ENCODE measurements at regions not wholly inside any gene's neighbourhood (a gene's known extent, or its start where the extent isn't known, plus 50 kb on each side); places are given as distances from the start of the nearest gene placed in this dataset.

DNA sequence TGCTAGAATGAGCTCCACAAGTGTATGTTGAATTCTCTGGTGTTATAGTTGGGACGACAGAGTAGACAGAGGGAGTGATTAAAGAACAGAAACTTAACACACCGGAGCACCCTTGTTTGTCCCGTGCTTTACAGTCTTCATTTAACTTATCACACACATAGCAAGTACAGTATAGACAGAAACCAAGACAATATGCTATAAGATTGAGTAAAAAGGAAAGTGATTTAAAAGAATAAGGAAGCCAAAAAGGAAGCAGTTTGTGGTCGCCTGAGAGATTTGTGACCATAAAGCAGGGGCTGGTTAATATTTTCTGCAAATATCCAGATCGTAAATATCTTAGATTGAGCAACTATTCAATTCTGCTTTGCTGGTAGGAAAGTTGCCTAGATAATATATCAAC is 1128.4 kb downstream of the TSN start:
- Histone ChIP-seq H3K36me3 (no peaks in the 10 kb centered on the region), H3K27ac (no peak overlapping the region), H3K27me3 (no peaks in the 10 kb centered on the region), H3K4me1 (no peaks in the 10 kb centered on the region), H3K4me3 (no peak overlapping the region), H3K9me3 (no peaks in the 10 kb centered on the region)
- TF ChIP-seq POLR2A (IDR thresholded peaks at IDR 0.05), result no peak
- TF ChIP-seq, protein P1, sequence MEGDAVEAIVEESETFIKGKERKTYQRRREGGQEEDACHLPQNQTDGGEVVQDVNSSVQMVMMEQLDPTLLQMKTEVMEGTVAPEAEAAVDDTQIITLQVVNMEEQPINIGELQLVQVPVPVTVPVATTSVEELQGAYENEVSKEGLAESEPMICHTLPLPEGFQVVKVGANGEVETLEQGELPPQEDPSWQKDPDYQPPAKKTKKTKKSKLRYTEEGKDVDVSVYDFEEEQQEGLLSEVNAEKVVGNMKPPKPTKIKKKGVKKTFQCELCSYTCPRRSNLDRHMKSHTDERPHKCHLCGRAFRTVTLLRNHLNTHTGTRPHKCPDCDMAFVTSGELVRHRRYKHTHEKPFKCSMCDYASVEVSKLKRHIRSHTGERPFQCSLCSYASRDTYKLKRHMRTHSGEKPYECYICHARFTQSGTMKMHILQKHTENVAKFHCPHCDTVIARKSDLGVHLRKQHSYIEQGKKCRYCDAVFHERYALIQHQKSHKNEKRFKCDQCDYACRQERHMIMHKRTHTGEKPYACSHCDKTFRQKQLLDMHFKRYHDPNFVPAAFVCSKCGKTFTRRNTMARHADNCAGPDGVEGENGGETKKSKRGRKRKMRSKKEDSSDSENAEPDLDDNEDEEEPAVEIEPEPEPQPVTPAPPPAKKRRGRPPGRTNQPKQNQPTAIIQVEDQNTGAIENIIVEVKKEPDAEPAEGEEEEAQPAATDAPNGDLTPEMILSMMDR (IDR thresholded peaks at IDR 0.05), result no peak
- DNase-seq, result no peak

DNA sequence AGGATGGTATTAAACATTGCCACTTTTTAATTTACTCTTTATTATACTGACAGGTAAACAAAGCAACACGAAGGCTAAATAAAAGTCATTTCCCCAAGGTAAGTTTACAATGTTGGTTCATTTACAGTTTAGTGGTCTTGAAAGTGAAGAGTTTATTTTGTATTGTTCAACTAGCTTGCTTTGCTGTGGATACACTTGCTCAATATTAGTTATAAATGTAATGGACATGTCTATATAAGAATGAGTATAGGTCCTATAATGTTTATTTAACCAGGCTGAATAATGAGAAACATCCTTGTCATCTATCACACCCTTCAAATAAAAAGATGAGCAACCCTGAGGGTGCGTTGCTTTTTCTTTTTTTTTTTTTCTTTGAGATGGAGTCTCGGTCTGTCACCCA is 1129.4 kb downstream of the TSN start:
- DNase-seq, result no peak
- Histone ChIP-seq H3K27me3 (no peaks in the 10 kb centered on the region), H3K4me3 (no peak overlapping the region), H3K4me1 (no peaks in the 10 kb centered on the region), H3K36me3 (no peaks in the 10 kb centered on the region), H3K9me3 (no peaks in the 10 kb centered on the region), H3K27ac (no peak overlapping the region)
- TF ChIP-seq, protein P1 (IDR thresholded peaks at IDR 0.05), result no peak
- no peak for TF ChIP-seq POLR2A (IDR thresholded peaks at IDR 0.05)

DNA sequence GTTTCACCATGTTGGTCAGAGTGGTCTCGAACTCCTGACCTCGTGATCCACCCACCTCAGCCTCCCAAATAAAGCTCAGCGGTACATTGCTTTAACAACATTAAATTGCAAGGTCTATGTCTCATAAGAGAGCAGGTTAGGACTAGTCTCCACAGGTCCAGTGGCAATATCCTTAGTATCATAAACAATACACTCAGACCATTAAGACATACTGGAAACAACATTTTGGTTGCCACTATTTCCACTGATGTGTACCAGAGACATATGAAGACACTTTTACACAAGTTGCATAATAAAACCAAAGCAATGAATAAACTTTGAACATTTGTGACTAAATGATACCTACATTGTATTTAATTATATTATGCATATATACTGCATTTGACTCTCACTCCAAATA is 1130.0 kb downstream of the TSN start:
- no peak overlapping the region for H3K27ac ChIP-seq

DNA sequence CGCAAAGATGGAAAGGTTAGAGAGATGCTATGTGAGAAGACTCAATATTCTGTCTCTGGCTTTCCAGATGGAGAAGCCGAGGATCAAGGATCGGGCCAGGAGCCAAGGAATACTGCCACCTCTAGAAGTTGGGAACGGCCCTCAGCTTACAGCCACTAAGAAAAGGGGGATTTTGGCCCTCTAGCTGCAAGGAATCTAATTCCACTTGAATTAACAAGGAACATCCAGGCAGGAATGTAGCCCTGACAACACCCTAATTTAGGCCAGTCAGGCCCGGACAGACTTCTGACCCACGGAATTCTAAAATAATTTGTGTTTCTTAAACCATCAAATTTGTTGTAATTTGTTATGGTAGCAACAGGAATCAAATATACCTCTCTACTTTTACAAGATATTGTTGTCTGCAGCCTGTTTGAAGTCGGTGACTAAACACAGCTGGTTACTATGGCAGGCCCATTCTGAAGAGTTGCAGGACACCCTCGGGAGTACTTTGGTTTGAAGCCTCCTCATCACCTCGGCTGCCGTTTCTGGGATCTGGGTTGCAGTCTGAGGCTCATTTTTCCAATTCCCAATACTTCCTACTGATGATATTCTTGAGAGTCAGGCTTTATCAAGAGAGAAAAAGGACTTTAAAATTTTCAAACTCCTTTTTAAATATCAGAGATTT is 1131.2 kb downstream of the TSN start:
- H3K9me3 ChIP-seq, result no peaks in the 10 kb centered on the region
- no peak for TF ChIP-seq POLR2A (IDR thresholded peaks at IDR 0.05)
- TF ChIP-seq, protein P1 (IDR thresholded peaks at IDR 0.05), result no peak
- no peak overlapping the region for H3K27ac ChIP-seq
- no peak overlapping the region for H3K4me3 ChIP-seq
- no peaks in the 10 kb centered on the region for H3K27me3 ChIP-seq
- H3K36me3 ChIP-seq, result no peaks in the 10 kb centered on the region
- no peaks in the 10 kb centered on the region for H3K4me1 ChIP-seq
- no peak for DNase-seq

More for the DNA sequence above, 1130.0 kb downstream of the TSN start:
- DNase-seq, result no peak
- Histone ChIP-seq H3K36me3 (no peaks in the 10 kb centered on the region), H3K9me3 (no peaks in the 10 kb centered on the region), H3K4me1 (no peaks in the 10 kb centered on the region), H3K27me3 (no peaks in the 10 kb centered on the region), H3K4me3 (no peak overlapping the region)
- TF ChIP-seq, protein P1 (IDR thresholded peaks at IDR 0.05), result no peak
- no peak for TF ChIP-seq POLR2A (IDR thresholded peaks at IDR 0.05)

DNA sequence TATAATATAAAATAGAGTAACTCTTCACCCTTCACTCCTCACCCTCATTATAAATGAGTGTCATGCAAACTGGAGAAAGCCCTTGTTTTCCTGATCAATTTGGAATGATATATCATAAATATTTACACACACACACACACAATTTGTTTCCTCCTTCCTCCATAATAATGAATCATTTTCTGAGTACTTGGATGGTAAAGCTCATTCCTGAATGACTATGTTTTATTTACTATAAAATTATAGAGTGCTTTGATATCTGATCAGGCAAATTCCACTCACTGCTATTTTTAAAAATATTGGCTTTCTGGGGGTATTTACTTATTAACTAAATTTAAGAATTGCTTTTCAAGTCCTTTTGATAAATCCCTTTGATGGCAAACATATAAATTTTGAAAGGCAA is 1125.5 kb upstream of the CNTNAP5 start:
- Histone ChIP-seq H3K9me3 (no peaks in the 10 kb centered on the region), H3K36me3 (no peaks in the 10 kb centered on the region), H3K4me1 (no peaks in the 10 kb centered on the region), H3K27me3 (no peaks in the 10 kb centered on the region), H3K27ac (no peak overlapping the region), H3K4me3 (no peak overlapping the region)
- TF ChIP-seq, protein P1 (IDR thresholded peaks at IDR 0.05), result no peak
- TF ChIP-seq POLR2A (IDR thresholded peaks at IDR 0.05), result no peak
- no peak for DNase-seq

DNA sequence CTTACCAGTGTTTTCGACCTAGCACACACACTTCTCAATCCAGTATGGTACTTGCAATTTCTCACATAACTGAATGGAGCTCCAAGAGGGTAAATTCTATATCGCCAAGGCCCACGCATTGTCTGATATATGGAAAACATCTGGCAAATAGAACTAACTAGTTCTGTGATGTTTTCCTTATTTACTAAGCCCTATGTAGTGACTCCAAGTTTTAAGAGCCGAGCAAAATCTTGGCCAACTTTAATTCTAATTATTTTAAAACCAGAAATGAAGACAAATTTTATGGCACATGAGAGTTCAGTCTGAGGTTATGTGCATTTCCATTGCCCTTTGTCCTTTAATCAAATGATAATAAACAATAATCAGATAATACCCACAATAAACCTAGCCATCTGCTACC is 1119.7 kb upstream of the CNTNAP5 start:
- Histone ChIP-seq H3K4me3 (no peak overlapping the region), H3K36me3 (no peaks in the 10 kb centered on the region), H3K27ac (no peak overlapping the region), H3K27me3 (no peaks in the 10 kb centered on the region), H3K4me1 (no peaks in the 10 kb centered on the region), H3K9me3 (no peaks in the 10 kb centered on the region)
- no peak for DNase-seq
- TF ChIP-seq POLR2A (IDR thresholded peaks at IDR 0.05), result no peak
- TF ChIP-seq, protein P1 (IDR thresholded peaks at IDR 0.05), result no peak

Measured in Peyer's patch (tissue), 4 donors.